Neutrophil (primary cell): ENCODE measurements at regions not wholly inside any gene's neighbourhood (a gene's known extent, or its start where the extent isn't known, plus 50 kb on each side); places are given as distances from the start of the nearest gene placed in this dataset.

ENCODE experiments used
- H3K27ac ChIP-seq: fragments of 200-600 bp; sonication (generic); 2 replicates; pipeline ENCODE4 v1.5.1; 2016; ENCODE audit warnings: mild to moderate bottlenecking, moderate library complexity
- H3K27me3 ChIP-seq: fragments of 200-600 bp; sonication (generic); 2 replicates; pipeline ENCODE4 v1.6.0; 2016; ENCODE audit warnings: mild to moderate bottlenecking
- H3K36me3 ChIP-seq: fragments of 200-600 bp; sonication (generic); 2 replicates; pipeline ENCODE4 v1.5.1; 2017
- H3K4me1 ChIP-seq, 2 experiments: fragments of 200-600 bp in 1 of 2; sonication (generic) in 1 of 2; 1 replicate in 1 of 2; 2 replicates in 1 of 2; pipeline versions ENCODE4 v1.5.1 to v1.6.1; 2013 to 2016; ENCODE audit warnings: low read depth in 1 of 2, low read length in 1 of 2, mild to moderate bottlenecking in 1 of 2, moderate library complexity in 1 of 2; ENCODE audit not compliant: control insufficient read depth in 1 of 2, insufficient read depth in 1 of 2
- H3K4me3 ChIP-seq, 2 experiments: fragments of 200-600 bp in 1 of 2; sonication (generic) in 1 of 2; 1 replicate in 1 of 2; 2 replicates in 1 of 2; pipeline ENCODE4 v1.5.1; 2013 to 2016; ENCODE audit warnings: low read depth in 1 of 2, low read length in 1 of 2, mild to moderate bottlenecking in 1 of 2, moderate library complexity in 1 of 2
- H3K9me3 ChIP-seq: fragments of 200-600 bp; sonication (generic); 2 replicates; pipeline ENCODE4 v1.5.1; 2016
- CTCF ChIP-seq: fragments of 200-600 bp; sonication (generic); IDR thresholded peaks from 2 replicates; pipeline ENCODE4 v1.5.1; 2016; ENCODE audit warnings: antibody characterized with exemption

GRCh38 chr1:193974286-193974798 lies 787.9 kb upstream of the B3GALT2 start:
- H3K27ac ChIP-seq, result no peak overlapping the region
- no peak for TF ChIP-seq CTCF
- H3K27me3 ChIP-seq, result no peaks in the 10 kb centered on the region
- no peaks in the 10 kb centered on the region for H3K9me3 ChIP-seq
- H3K4me1 ChIP-seq, result no peaks in the 10 kb centered on the region
- H3K36me3 ChIP-seq, result no peaks in the 10 kb centered on the region
- H3K4me3 ChIP-seq, result no peak overlapping the region

GRCh38 chr1:193973428-193973827 lies 787.0 kb upstream of the B3GALT2 start:
- Histone ChIP-seq H3K4me1 (no peaks in the 10 kb centered on the region), H3K4me3 (no peak overlapping the region), H3K36me3 (no peaks in the 10 kb centered on the region), H3K9me3 (no peaks in the 10 kb centered on the region), H3K27ac (no peak overlapping the region), H3K27me3 (no peaks in the 10 kb centered on the region)
- TF ChIP-seq CTCF, result no peak

- H3K4me1 ChIP-seq, result no peaks in the 10 kb centered on the region
- H3K4me3 ChIP-seq, result no peak overlapping the region
- no peaks in the 10 kb centered on the region for H3K36me3 ChIP-seq
- no peak for TF ChIP-seq CTCF
- H3K27ac ChIP-seq, result no peak overlapping the region
- no peaks in the 10 kb centered on the region for H3K27me3 ChIP-seq
- no peaks in the 10 kb centered on the region for H3K9me3 ChIP-seq
Observed at GRCh38 chr1:193971595-193971994, 785.2 kb upstream of the B3GALT2 start.

- no peak for TF ChIP-seq CTCF
- no peaks in the 10 kb centered on the region for H3K36me3 ChIP-seq
- H3K27ac ChIP-seq, result no peak overlapping the region
- no peaks in the 10 kb centered on the region for H3K4me1 ChIP-seq
- H3K9me3 ChIP-seq, result no peaks in the 10 kb centered on the region
- no peaks in the 10 kb centered on the region for H3K27me3 ChIP-seq
- H3K4me3 ChIP-seq, result no peak overlapping the region
Observed at GRCh38 chr1:193960499-193960898, 774.1 kb upstream of the B3GALT2 start.

- Histone ChIP-seq H3K4me1 (no peaks in the 10 kb centered on the region), H3K36me3 (no peaks in the 10 kb centered on the region), H3K27ac (no peak overlapping the region), H3K4me3 (no peak overlapping the region), H3K9me3 (no peaks in the 10 kb centered on the region), H3K27me3 (no peaks in the 10 kb centered on the region)
- no peak for TF ChIP-seq CTCF
Observed at GRCh38 chr1:193960040-193960439, 773.6 kb upstream of the B3GALT2 start.
